ENCODE measurements at regions not wholly inside any gene's neighbourhood (a gene's known extent, or its start where the extent isn't known, plus 50 kb on each side); places are given as distances from the start of the nearest gene placed in this dataset.

DNA sequence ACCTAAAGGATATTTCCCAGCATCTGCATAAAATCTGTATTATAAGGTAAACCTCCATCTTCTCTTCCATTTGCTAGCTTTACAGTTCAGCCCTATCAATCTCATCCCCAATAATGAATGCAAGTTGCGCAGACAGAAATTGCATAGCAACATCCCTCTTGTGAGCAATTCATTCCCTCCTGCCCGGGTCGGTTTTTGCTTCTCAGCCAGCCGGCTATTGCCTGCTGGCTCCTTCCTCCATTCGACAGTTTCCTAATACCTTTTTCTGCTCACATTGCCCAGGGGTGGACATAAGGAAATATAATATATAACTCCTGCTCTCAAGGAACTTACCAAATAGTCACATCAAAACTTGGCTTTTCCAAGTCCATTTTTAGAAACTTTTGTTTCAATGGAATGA lies 125.2 kb downstream of the FGF9 start:
- H2BK20ac ChIP-seq (ENCODE audit: low read depth, low read length, poor library complexity, severe bottlenecking) = no peak overlapping the region
- no peak overlapping the region for H2BK15ac ChIP-seq (ENCODE audit: low read depth, low read length)
- H3K56ac ChIP-seq (ENCODE audit: insufficient read length, low read depth, low read length) = no peak overlapping the region
- H3K9ac ChIP-seq (ENCODE audit: extremely low read depth, insufficient read length, low read length) = no peak overlapping the region
- no CpG with 5 or more reads among the region's 5 CpGs for WGBS (ENCODE audit: extremely low coverage, insufficient read length, low lambda C conversion rate)
- H3K79me1 ChIP-seq (ENCODE audit: insufficient read depth, low read depth, low read length, poor library complexity, severe bottlenecking) = no peaks in the 10 kb centered on the region
- DNase-seq = no peak
- no peak overlapping the region for H4K91ac ChIP-seq (ENCODE audit: insufficient read length, low read depth, low read length)
- no peak overlapping the region for H3K23ac ChIP-seq (ENCODE audit: insufficient read length, low read depth, low read length)
- TF ChIP-seq, protein P1, sequence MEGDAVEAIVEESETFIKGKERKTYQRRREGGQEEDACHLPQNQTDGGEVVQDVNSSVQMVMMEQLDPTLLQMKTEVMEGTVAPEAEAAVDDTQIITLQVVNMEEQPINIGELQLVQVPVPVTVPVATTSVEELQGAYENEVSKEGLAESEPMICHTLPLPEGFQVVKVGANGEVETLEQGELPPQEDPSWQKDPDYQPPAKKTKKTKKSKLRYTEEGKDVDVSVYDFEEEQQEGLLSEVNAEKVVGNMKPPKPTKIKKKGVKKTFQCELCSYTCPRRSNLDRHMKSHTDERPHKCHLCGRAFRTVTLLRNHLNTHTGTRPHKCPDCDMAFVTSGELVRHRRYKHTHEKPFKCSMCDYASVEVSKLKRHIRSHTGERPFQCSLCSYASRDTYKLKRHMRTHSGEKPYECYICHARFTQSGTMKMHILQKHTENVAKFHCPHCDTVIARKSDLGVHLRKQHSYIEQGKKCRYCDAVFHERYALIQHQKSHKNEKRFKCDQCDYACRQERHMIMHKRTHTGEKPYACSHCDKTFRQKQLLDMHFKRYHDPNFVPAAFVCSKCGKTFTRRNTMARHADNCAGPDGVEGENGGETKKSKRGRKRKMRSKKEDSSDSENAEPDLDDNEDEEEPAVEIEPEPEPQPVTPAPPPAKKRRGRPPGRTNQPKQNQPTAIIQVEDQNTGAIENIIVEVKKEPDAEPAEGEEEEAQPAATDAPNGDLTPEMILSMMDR (conservative IDR thresholded peaks at IDR 0.05) = no peak
- H3K27me3 Mint-ChIP-seq (ENCODE audit: low read depth) = no peaks in the 10 kb centered on the region; the same call in 1 of the 2 replicates
- H2AK5ac ChIP-seq (ENCODE audit: insufficient read length, low read length) = no peak overlapping the region
- no peak overlapping the region for H3K14ac ChIP-seq (ENCODE audit: insufficient read depth, low read length)
- no peak overlapping the region for H3K4me2 ChIP-seq (ENCODE audit: insufficient read depth, insufficient read length, low read length)
- H3K79me2 ChIP-seq (ENCODE audit: insufficient read depth, low read length) = no peaks in the 10 kb centered on the region
- H3K27me3 ChIP-seq (ENCODE audit: insufficient read depth, low read length) = no peaks in the 10 kb centered on the region
- H2BK120ac ChIP-seq (ENCODE audit: low read depth, low read length, poor library complexity, severe bottlenecking) = no peak overlapping the region
- H4K8ac ChIP-seq (replicated peaks; ENCODE audit: insufficient read length, low read depth, low read length) = no peak overlapping the region
- no peaks in the 10 kb centered on the region for H3K9me3 Mint-ChIP-seq
- H4K5ac ChIP-seq (ENCODE audit: insufficient read length, low read depth, low read length) = no peak overlapping the region
- H3K27ac Mint-ChIP-seq = no peak overlapping the region
- H3K4ac ChIP-seq (ENCODE audit: low read depth, low read length) = no peak overlapping the region
- no peak overlapping the region for H2BK5ac ChIP-seq (ENCODE audit: insufficient read length, low read length)
- H2BK12ac ChIP-seq (ENCODE audit: insufficient read length, low read depth, low read length) = no peak overlapping the region
- H4K20me1 ChIP-seq (ENCODE audit: control insufficient read depth, insufficient read depth, insufficient read length) = no peaks in the 10 kb centered on the region
- H3K9me3 ChIP-seq (ENCODE audit: control insufficient read depth, low read depth, low read length) = no peaks in the 10 kb centered on the region
- no peak overlapping the region for H3K4me3 Mint-ChIP-seq
- no peaks in the 10 kb centered on the region for H3K23me2 ChIP-seq (ENCODE audit: insufficient read length, low read depth, low read length, poor library complexity, severe bottlenecking)
- H2AFZ ChIP-seq (ENCODE audit: low read length) = no peak overlapping the region
- no peaks in the 10 kb centered on the region for H3K4me1 ChIP-seq (ENCODE audit: insufficient read depth, low read length)
- no peak overlapping the region for H3K18ac ChIP-seq (ENCODE audit: insufficient read length, low read depth, low read length)
- H3K4me1 Mint-ChIP-seq = peaks cover 0 to 6% of the 10 kb centered on the region in 2 experiments; a peak in 1 of 4 replicates
- H3K27ac ChIP-seq (ENCODE audit: insufficient read length, low read depth, low read length) = no peak overlapping the region
- H3K36me3 Mint-ChIP-seq (ENCODE audit: insufficient read depth in 1 of 3, low read depth in 3 of 3) = no peaks in the 10 kb centered on the region; a peak in 1 of 7 replicates
- H3T11ph ChIP-seq (ENCODE audit: low read length) = no peak overlapping the region
